ENCODE measurements at regions not wholly inside any gene's neighbourhood (a gene's known extent, or its start where the extent isn't known, plus 50 kb on each side); places are given as distances from the start of the nearest gene placed in this dataset.

DNA sequence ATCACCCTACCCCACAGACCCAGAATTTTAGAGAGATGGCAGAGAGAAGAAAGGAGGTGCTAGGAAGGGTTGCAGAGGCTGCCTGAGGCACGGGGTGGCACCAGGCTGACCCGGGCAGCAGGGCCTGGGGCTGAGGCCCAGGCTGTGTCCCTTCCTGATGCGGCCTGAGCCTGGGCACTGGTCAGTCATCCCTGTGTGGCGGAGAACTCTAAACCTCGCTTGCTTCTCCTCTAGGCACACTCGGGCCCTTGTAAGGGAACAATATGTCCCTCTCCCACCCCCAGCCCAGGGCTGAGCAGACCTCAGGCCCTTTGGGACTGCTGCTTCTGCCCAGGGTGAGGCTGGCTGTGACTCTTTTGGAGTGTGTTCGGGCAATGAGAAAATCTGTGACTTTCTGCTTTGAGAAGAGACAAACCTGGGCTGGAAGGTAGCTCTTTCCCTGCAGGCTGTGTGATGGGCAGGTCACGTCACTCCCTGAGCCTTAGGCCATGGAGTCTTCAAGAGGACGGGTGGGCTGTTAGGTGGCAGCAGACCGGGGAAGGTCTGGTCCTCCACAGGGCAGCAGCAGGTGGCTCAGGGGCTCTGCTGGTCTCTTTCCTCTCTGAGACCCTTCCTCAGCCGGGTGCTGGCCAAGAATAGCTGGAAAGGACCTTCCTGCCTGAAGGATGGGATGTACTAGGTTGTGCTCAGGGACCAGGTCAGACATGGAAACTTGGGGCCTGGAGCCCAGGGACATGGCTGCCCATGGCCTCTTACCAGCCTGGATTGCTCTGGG lies 96.8 kb downstream of the GLI2 start (continued):
- TF ChIP-seq ZNF263 (CRISPR knock-in tag; IDR thresholded peaks at IDR 0.05; ENCODE audit: low read depth): no peak

DNA sequence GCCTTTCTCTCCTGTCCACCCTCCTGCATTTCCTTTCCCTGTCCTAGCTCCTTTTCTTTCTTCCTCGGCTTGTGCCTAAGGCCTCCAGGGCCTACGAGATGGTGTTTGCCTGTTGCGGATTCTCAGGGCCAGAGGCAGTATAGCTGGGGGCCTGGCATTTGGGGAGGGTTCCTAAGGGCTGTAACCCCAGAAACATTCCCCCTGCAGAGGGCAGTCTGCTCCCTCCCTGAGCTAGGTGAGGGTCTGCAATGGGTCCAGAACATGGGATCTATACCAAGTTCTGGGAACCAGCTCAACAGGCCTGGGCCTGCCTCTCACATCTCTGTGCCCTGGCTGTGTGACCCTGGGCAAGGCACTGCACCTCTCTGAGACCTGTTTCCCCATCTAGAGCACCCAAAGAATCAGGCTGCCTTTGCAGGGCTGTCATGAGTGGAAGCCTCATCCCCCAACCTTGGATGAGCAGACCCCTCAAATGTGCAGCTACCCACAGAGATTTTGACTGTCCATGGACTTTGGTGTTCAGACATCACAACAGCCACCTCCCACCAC lies 97.5 kb downstream of the GLI2 start:
- TF ChIP-seq, protein P1, sequence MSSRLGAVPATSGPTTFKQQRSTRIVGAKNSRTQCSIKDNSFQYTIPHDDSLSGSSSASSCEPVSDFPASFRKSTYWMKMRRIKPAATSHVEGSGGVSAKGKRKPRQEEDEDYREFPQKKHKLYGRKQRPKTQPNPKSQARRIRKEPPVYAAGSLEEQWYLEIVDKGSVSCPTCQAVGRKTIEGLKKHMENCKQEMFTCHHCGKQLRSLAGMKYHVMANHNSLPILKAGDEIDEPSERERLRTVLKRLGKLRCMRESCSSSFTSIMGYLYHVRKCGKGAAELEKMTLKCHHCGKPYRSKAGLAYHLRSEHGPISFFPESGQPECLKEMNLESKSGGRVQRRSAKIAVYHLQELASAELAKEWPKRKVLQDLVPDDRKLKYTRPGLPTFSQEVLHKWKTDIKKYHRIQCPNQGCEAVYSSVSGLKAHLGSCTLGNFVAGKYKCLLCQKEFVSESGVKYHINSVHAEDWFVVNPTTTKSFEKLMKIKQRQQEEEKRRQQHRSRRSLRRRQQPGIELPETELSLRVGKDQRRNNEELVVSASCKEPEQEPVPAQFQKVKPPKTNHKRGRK (CRISPR knock-in tag; IDR thresholded peaks at IDR 0.05; ENCODE audit: borderline replicate concordance): no peak
- no peak for TF ChIP-seq ATF1 (CRISPR knock-in tag; IDR thresholded peaks at IDR 0.05)
- TF ChIP-seq, protein P2, sequence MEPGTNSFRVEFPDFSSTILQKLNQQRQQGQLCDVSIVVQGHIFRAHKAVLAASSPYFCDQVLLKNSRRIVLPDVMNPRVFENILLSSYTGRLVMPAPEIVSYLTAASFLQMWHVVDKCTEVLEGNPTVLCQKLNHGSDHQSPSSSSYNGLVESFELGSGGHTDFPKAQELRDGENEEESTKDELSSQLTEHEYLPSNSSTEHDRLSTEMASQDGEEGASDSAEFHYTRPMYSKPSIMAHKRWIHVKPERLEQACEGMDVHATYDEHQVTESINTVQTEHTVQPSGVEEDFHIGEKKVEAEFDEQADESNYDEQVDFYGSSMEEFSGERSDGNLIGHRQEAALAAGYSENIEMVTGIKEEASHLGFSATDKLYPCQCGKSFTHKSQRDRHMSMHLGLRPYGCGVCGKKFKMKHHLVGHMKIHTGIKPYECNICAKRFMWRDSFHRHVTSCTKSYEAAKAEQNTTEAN (CRISPR knock-in tag; IDR thresholded peaks at IDR 0.05): no peak
- TF ChIP-seq, protein P3, sequence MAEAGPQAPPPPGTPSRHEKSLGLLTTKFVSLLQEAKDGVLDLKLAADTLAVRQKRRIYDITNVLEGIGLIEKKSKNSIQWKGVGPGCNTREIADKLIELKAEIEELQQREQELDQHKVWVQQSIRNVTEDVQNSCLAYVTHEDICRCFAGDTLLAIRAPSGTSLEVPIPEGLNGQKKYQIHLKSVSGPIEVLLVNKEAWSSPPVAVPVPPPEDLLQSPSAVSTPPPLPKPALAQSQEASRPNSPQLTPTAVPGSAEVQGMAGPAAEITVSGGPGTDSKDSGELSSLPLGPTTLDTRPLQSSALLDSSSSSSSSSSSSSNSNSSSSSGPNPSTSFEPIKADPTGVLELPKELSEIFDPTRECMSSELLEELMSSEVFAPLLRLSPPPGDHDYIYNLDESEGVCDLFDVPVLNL (CRISPR knock-in tag; IDR thresholded peaks at IDR 0.05; ENCODE audit: borderline replicate concordance, low read depth): no peak
- no peak for TF ChIP-seq ZNF416 (CRISPR knock-in tag; IDR thresholded peaks at IDR 0.05)
- TF ChIP-seq ELF4 (CRISPR knock-in tag; IDR thresholded peaks at IDR 0.05; ENCODE audit: low read depth): no peak
- TF ChIP-seq, protein P4, sequence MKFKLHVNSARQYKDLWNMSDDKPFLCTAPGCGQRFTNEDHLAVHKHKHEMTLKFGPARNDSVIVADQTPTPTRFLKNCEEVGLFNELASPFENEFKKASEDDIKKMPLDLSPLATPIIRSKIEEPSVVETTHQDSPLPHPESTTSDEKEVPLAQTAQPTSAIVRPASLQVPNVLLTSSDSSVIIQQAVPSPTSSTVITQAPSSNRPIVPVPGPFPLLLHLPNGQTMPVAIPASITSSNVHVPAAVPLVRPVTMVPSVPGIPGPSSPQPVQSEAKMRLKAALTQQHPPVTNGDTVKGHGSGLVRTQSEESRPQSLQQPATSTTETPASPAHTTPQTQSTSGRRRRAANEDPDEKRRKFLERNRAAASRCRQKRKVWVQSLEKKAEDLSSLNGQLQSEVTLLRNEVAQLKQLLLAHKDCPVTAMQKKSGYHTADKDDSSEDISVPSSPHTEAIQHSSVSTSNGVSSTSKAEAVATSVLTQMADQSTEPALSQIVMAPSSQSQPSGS (CRISPR knock-in tag; IDR thresholded peaks at IDR 0.05; ENCODE audit: borderline replicate concordance, low read depth): no peak
- no peak for TF ChIP-seq GTF2I (CRISPR knock-in tag; conservative IDR thresholded peaks at IDR 0.05)
- TF ChIP-seq ZNF671 (CRISPR knock-in tag; IDR thresholded peaks at IDR 0.05): no peak
- TF ChIP-seq JAZF1 (CRISPR knock-in tag; IDR thresholded peaks at IDR 0.05): no peak
- no peak for TF ChIP-seq ZBTB21 (CRISPR knock-in tag; IDR thresholded peaks at IDR 0.05; ENCODE audit: borderline replicate concordance)
- no peak for TF ChIP-seq FOXJ3 (CRISPR knock-in tag; IDR thresholded peaks at IDR 0.05; ENCODE audit: borderline replicate concordance)
- no peak for TF ChIP-seq PRRX2 (CRISPR knock-in tag; IDR thresholded peaks at IDR 0.05)
- TF ChIP-seq, protein P5, sequence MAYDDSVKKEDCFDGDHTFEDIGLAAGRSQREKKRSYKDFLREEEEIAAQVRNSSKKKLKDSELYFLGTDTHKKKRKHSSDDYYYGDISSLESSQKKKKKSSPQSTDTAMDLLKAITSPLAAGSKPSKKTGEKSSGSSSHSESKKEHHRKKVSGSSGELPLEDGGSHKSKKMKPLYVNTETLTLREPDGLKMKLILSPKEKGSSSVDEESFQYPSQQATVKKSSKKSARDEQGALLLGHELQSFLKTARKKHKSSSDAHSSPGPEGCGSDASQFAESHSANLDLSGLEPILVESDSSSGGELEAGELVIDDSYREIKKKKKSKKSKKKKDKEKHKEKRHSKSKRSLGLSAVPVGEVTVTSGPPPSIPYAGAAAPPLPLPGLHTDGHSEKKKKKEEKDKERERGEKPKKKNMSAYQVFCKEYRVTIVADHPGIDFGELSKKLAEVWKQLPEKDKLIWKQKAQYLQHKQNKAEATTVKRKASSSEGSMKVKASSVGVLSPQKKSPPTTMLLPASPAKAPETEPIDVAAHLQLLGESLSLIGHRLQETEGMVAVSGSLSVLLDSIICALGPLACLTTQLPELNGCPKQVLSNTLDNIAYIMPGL (CRISPR knock-in tag; IDR thresholded peaks at IDR 0.05): no peak
- ChIA-PET POLR2A (no interaction called here), CTCF (interaction anchor here (0.6 to 2.1 kb wide), 24 partner anchors 9 to 243 kb away, joined by 3 to 15 read pairs (median 4); no protein-coding TSS in a partner anchor)
- Mint-ChIP-seq H3K36me3 (peaks cover 5% of the 10 kb centered on the region; the same call in 1 of the 2 replicates), H3K9me3 (no peaks in the 10 kb centered on the region), H3K27me3 (ENCODE audit: low read depth) (no peaks in the 10 kb centered on the region), H3K4me3 (no peak overlapping the region), H3K4me1 (peaks cover 32% of the 10 kb centered on the region), H3K27ac (peak overlapping the region; percentile 89)
- DNase-seq (ENCODE audit: low spot score): peak; percentile 39
- ATAC-seq: peak; percentile 67
